Spleen (tissue), 11 donors: ENCODE measurements at regions not wholly inside any gene's neighbourhood (a gene's known extent, or its start where the extent isn't known, plus 50 kb on each side); places are given as distances from the start of the nearest gene placed in this dataset.

ENCODE experiments used
- DNase-seq: peaks from one replicate; pipeline ENCODE4 v3.0.0-alpha.2; 2020
- H3K27ac ChIP-seq, 8 donors: fragments of 200-600 bp; sonication (generic) in 7 of 8; 1 replicate in 4 of 8; 2 replicates in 4 of 8; pipeline versions ENCODE4 v1.5.0 to v1.8.0; 2016 to 2021; ENCODE audit warnings: inconsistent platforms in 4 of 8, mild to moderate bottlenecking in 4 of 8, moderate library complexity in 1 of 8
- H3K27me3 ChIP-seq, 7 donors: fragments of 200-600 bp; sonication (generic) in 6 of 7; replicated peaks in 1 of 7; 1 replicate in 4 of 7; 2 replicates in 3 of 7; pipeline versions ENCODE4 v1.5.0 to v1.8.0; 2016 to 2021; ENCODE audit warnings: inconsistent platforms in 3 of 7, mild to moderate bottlenecking in 1 of 7
- H3K36me3 ChIP-seq, 6 donors: fragments of 200-600 bp; sonication (generic) in 5 of 6; 1 replicate in 4 of 6; 2 replicates in 2 of 6; pipeline versions ENCODE4 v1.5.0 to v1.8.0; 2016 to 2021; ENCODE audit warnings: inconsistent platforms in 2 of 6
- H3K4me1 ChIP-seq, 6 donors: fragments of 200-600 bp; sonication (generic) in 5 of 6; 1 replicate in 3 of 6; 2 replicates in 3 of 6; pipeline versions ENCODE4 v1.5.0 to v1.8.0; 2016 to 2021; ENCODE audit warnings: inconsistent platforms in 3 of 6
- H3K4me3 ChIP-seq, 8 donors: fragments of 200-600 bp; sonication (generic) in 7 of 8; 1 replicate in 4 of 8; 2 replicates in 4 of 8; pipeline versions ENCODE4 v1.5.0 to v1.8.0; 2016 to 2021; ENCODE audit warnings: inconsistent platforms in 4 of 8, mild to moderate bottlenecking in 4 of 8, moderate library complexity in 2 of 8
- H3K9me3 ChIP-seq, 8 donors: fragments of 200-600 bp; sonication (generic) in 7 of 8; 1 replicate in 4 of 8; 2 replicates in 4 of 8; pipeline versions ENCODE4 v1.5.0 to v1.8.0; 2016 to 2021; ENCODE audit warnings: inconsistent platforms in 4 of 8
- CTCF ChIP-seq, 11 experiments: fragments of 200-600 bp in 7 of 11; fragments of 450-650 bp in 4 of 11; sonication (generic) in 4 of 11; IDR thresholded peaks in 8 of 11; conservative IDR thresholded peaks in 3 of 11; 1 replicate in 7 of 11; 2 replicates in 4 of 11; pipeline versions ENCODE4 v1.4.0 to v1.8.0; 2016 to 2021; ENCODE audit warnings: antibody characterized with exemption in 11 of 11, inconsistent platforms in 4 of 11, mild to moderate bottlenecking in 1 of 11
- POLR2A ChIP-seq, 3 donors: fragments of 450-650 bp; IDR thresholded peaks; one replicate each; pipeline ENCODE4 v1.5.1; 2017; ENCODE audit warnings: antibody characterized with exemption in 3 of 3, mild to moderate bottlenecking in 1 of 3
- POLR2AphosphoS5 ChIP-seq, 3 donors: sonication (generic); formaldehyde crosslinking; IDR thresholded peaks; one replicate each; pipeline ENCODE4 v1.5.1; 2017; ENCODE audit warnings: antibody characterized with exemption in 3 of 3
- WGBS, 5 donors: extraction: QIAGEN DNeasy Blood & Tissue Kit in 3 of 5; methylation state at CpG; one replicate each; pipeline versions ENCODE4 v1.1.5 to v1.1.7; 2013 to 2018; 5-methylcytosine and 5-hydroxymethylcytosine counted together
- intact Hi-C: fragments of 100-400 bp; cut with DNase I; formaldehyde crosslinking; loops from one replicate; pipeline ENCODE4 v1.15.0; 2023; ENCODE audit warnings: low total_unique reads
- donor health status: healthy with polysubstance abuse.
- donor health status: DM: no; HTN: no; CAD: no; lungs with moderate emphysema.
- donor health status: DM: no; HTN: no; CAD: no.
- donor health status: Bipolar disorder and iron deficiency.
- donor health status: healthy.
- donor health status: DM: no; HTN: no; CAD: no.
- donor health status: DM: yes; HTN: yes; CAD: no.

DNA sequence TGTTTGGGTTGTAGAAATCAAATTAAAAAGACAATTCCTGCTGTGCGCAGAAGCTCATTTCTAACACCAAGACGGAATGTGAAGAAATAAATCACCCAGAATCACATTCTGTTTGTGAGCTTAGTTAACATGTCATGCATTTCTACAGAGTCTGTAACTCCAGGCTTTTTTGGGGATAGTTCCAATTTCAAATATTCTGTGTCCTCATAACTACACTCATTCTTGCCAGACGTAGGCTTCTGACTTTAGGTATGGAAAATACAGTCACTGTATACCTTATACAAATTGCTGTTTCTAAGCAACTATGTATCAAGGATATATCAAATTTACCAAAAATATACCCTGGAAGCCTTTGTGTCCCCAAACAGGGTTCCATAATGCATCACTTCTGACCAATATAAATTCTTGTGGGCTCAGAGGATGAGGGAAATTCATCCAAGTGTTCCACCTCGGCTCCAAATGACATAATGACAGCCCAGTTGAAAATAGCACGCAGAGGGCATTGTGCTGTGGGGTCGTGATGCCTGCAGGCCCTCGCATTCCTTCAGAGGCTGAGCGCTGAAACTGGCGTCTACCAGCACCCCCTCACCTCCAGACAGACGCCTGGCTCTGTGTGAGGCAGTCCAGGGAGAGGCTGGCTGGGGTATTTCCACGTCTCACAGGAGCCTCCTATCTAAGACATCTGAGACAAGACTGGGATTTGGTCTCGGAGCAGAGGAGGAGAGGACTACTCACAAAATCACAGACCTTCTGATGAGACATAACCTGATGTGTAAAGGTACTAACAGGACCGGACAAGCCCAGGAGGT is 79.8 kb downstream of the KLF4 start:
- DNase-seq = no peak
- no peak overlapping the region for H3K4me3 ChIP-seq
- no peak overlapping the region for H3K27ac ChIP-seq
- no peaks in the 10 kb centered on the region for H3K36me3 ChIP-seq
- 64 to 84% (median 76%) methylated on average over 13 of the region's 13 CpGs for WGBS, 5 donors
- no peak for TF ChIP-seq CTCF (IDR thresholded peaks at IDR 0.05 in 8 of 11, conservative IDR thresholded peaks at IDR 0.05 in 3 of 11)
- no peak for TF ChIP-seq POLR2AphosphoS5 (IDR thresholded peaks at IDR 0.05)
- TF ChIP-seq POLR2A (IDR thresholded peaks at IDR 0.05) = no peak
- H3K9me3 ChIP-seq = no peaks in the 10 kb centered on the region
- intact Hi-C loops = no loop called here
- peaks cover 0 to 5% (median 0%) of the 10 kb centered on the region in 7 donors for H3K27me3 ChIP-seq
- H3K4me1 ChIP-seq = no peaks in the 10 kb centered on the region

DNA sequence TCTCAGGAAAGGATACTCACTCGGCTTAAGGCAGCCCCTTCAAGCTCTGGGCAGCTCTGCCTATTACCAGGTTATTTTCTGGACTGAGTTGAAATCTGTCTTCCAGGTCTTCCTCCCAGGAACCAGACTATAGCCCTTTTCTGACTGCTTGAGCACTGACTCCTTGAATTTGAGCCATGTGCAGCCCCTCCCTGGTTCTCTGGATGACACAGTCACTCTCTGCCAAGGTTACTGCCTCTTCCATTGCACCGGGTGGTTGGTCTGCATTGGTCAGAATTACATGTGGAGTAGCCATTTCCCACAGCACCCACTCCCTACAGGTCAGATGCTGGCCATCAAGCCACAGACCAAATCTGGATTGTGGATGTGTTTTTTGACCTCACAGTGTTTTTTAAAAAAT is 81.9 kb downstream of the KLF4 start:
- intact Hi-C loops = no loop called here
- 57 to 74% (median 66%) methylated on average over 2 of the region's 2 CpGs for WGBS, 5 donors
- no peak overlapping the region for H3K27ac ChIP-seq
- no peaks in the 10 kb centered on the region for H3K4me1 ChIP-seq
- H3K36me3 ChIP-seq = no peaks in the 10 kb centered on the region
- H3K9me3 ChIP-seq = no peaks in the 10 kb centered on the region
- H3K4me3 ChIP-seq = no peak overlapping the region
- DNase-seq = no peak
- peaks cover 0 to 5% (median 0%) of the 10 kb centered on the region in 7 donors for H3K27me3 ChIP-seq
- TF ChIP-seq CTCF (IDR thresholded peaks at IDR 0.05 in 8 of 11, conservative IDR thresholded peaks at IDR 0.05 in 3 of 11) (no peak), POLR2AphosphoS5 (IDR thresholded peaks at IDR 0.05) (no peak), POLR2A (IDR thresholded peaks at IDR 0.05) (no peak)

GRCh38 chr9:107405511-107405910 is 84.1 kb downstream of the KLF4 start:
- Histone ChIP-seq H3K4me1 (no peaks in the 10 kb centered on the region), H3K4me3 (no peak overlapping the region), H3K27me3 (no peaks in the 10 kb centered on the region), H3K27ac (no peak overlapping the region), H3K9me3 (no peaks in the 10 kb centered on the region), H3K36me3 (no peaks in the 10 kb centered on the region)
- intact Hi-C loops = no loop called here
- no peak for DNase-seq
- TF ChIP-seq POLR2A (IDR thresholded peaks at IDR 0.05) = no peak
- no peak for TF ChIP-seq POLR2AphosphoS5 (IDR thresholded peaks at IDR 0.05)
- no peak for TF ChIP-seq CTCF (IDR thresholded peaks at IDR 0.05 in 8 of 11, conservative IDR thresholded peaks at IDR 0.05 in 3 of 11)
- 88 to 97% (median 93%) methylated on average over 6 of the region's 6 CpGs for WGBS, 5 donors

DNA sequence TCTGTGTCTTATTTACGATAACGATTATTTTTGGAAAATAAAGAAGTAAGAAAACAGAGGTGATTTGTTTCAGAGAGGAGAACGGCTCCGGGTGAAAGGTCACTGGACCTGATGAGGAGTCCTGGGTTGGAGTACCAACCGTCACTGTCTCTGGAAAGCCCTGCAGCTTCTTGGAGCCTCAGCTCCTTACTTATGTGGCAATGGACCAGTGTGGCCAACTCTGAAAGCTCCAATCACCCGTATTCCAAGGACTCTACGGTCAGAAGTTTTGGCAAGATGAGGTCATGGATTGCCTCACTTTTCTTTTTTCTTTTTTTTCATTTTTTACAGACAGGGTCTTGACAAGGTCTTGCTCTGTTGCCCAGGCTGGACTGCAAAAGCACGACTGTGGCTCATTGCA is 84.8 kb downstream of the KLF4 start:
- Histone ChIP-seq H3K4me3 (no peak overlapping the region), H3K36me3 (no peaks in the 10 kb centered on the region), H3K9me3 (no peaks in the 10 kb centered on the region), H3K4me1 (no peaks in the 10 kb centered on the region), H3K27ac (no peak overlapping the region), H3K27me3 (no peaks in the 10 kb centered on the region)
- TF ChIP-seq POLR2A (IDR thresholded peaks at IDR 0.05) = no peak
- TF ChIP-seq POLR2AphosphoS5 (IDR thresholded peaks at IDR 0.05) = no peak
- TF ChIP-seq CTCF (IDR thresholded peaks at IDR 0.05 in 8 of 11, conservative IDR thresholded peaks at IDR 0.05 in 3 of 11) = no peak
- DNase-seq = no peak
- WGBS, 5 donors = 84 to 94% (median 86%) methylated on average over 8 of the region's 8 CpGs
- intact Hi-C loops = no loop called here
